GM23338 (cell line): ENCODE measurements at regions not wholly inside any gene's neighbourhood (a gene's known extent, or its start where the extent isn't known, plus 50 kb on each side); places are given as distances from the start of the nearest gene placed in this dataset.

Experiments
- ATAC-seq: fragments of 200-7000 bp; cut with Tn5 transposase; 3 replicates; pipeline ENCODE4 v1.9.1; 2020
- DNase-seq: peaks from one replicate; pipeline ENCODE4 v3.0.0-alpha.2; 2015; ENCODE audit warnings: low spot score
- H2AFZ ChIP-seq: fragments of 200-600 bp; sonication (generic); 2 replicates; pipeline ENCODE4 v1.8.0; 2016; ENCODE audit warnings: antibody characterized with exemption, mild to moderate bottlenecking, moderate library complexity
- H3F3A ChIP-seq: fragments of 200-600 bp; sonication (generic); replicated peaks from 2 replicates; pipeline ENCODE4 v1.8.0; 2017; ENCODE audit warnings: antibody characterized with exemption, mixed run types, low read depth
- H3K27ac ChIP-seq: fragments of 200-600 bp; sonication (generic); 2 replicates; pipeline ENCODE4 v1.6.1; 2016; ENCODE audit warnings: low read depth
- H3K27me3 ChIP-seq: fragments of 200-600 bp; sonication (generic); 2 replicates; pipeline ENCODE4 v1.8.0; 2016; ENCODE audit warnings: mild to moderate bottlenecking, mixed run types, moderate library complexity; ENCODE audit not compliant: insufficient read depth
- H3K36me3 ChIP-seq: fragments of 200-600 bp; sonication (generic); 2 replicates; pipeline ENCODE4 v1.8.0; 2016; ENCODE audit warnings: mild to moderate bottlenecking; ENCODE audit not compliant: insufficient read depth
- H3K4me1 ChIP-seq: fragments of 200-600 bp; sonication (generic); 2 replicates; pipeline ENCODE4 v1.8.0; 2016; ENCODE audit warnings: mild to moderate bottlenecking, moderate library complexity; ENCODE audit not compliant: insufficient read depth
- H3K4me2 ChIP-seq: fragments of 200-600 bp; sonication (generic); 2 replicates; pipeline ENCODE4 v1.7.1; 2017; ENCODE audit warnings: mixed run types
- H3K4me3 ChIP-seq: fragments of 200-600 bp; sonication (generic); 2 replicates; pipeline ENCODE4 v1.6.1; 2016; ENCODE audit warnings: mixed run types
- H3K79me2 ChIP-seq: fragments of 200-600 bp; sonication (generic); replicated peaks from 2 replicates; pipeline ENCODE4 v1.8.0; 2017; ENCODE audit warnings: mild to moderate bottlenecking; ENCODE audit not compliant: insufficient read depth
- H3K9me2 ChIP-seq: fragments of 200-600 bp; sonication (generic); 2 replicates; pipeline ENCODE4 v1.8.0; 2017; ENCODE audit not compliant: insufficient read depth
- H4K20me1 ChIP-seq: fragments of 200-600 bp; sonication (generic); replicated peaks from 2 replicates; pipeline ENCODE4 v1.8.0; 2017; ENCODE audit warnings: mild to moderate bottlenecking; ENCODE audit not compliant: insufficient read depth
- H3K27ac Mint-ChIP-seq: 2 replicates; pipeline ENCODE4 v1.8.0; 2020; ENCODE audit warnings: inconsistent platforms, mild to moderate bottlenecking, moderate library complexity, mixed read lengths
- H3K27me3 Mint-ChIP-seq: 3 replicates; pipeline ENCODE4 v1.8.0; 2022; ENCODE audit warnings: low read depth, mild to moderate bottlenecking, moderate library complexity, mixed read lengths, inconsistent platforms; ENCODE audit not compliant: insufficient read depth, poor library complexity
- H3K36me3 Mint-ChIP-seq: 3 replicates; pipeline ENCODE4 v1.8.0; 2021; ENCODE audit warnings: low read depth, mild to moderate bottlenecking, inconsistent platforms, moderate library complexity, mixed read lengths
- H3K4me1 Mint-ChIP-seq: 3 replicates; pipeline ENCODE4 v1.8.0; 2020; ENCODE audit warnings: mild to moderate bottlenecking, inconsistent platforms, mixed read lengths
- H3K4me3 Mint-ChIP-seq: 3 replicates; pipeline ENCODE4 v1.8.0; 2021; ENCODE audit warnings: moderate library complexity, mild to moderate bottlenecking, inconsistent platforms, mixed read lengths
- H3K9me3 Mint-ChIP-seq: 3 replicates; pipeline ENCODE4 v1.8.0; 2020; ENCODE audit warnings: moderate library complexity, mild to moderate bottlenecking, inconsistent platforms, mixed read lengths
- CREB1 ChIP-seq: fragments of 250-450 bp; sonication (Bioruptor Pico); IDR thresholded peaks from 2 replicates; pipeline ENCODE4 v1.5.0; 2020; ENCODE audit warnings: low read depth, mild to moderate bottlenecking, moderate library complexity
- CTCF ChIP-seq, 2 experiments: fragments of 200-600 bp in 1 of 2; sonication (generic) in 1 of 2; conservative IDR thresholded peaks; 2 replicates each; pipeline versions ENCODE4 v1.5.1 to v1.6.1; 2016 to 2017; ENCODE audit warnings: antibody characterized with exemption in 2 of 2, low read depth in 2 of 2, mild to moderate bottlenecking in 2 of 2, moderate library complexity in 1 of 2
- EZH2 ChIP-seq: fragments of 200-600 bp; sonication (generic); IDR thresholded peaks from one replicate; pipeline ENCODE4 v1.8.0; 2017; ENCODE audit warnings: antibody characterized with exemption, mild to moderate bottlenecking, low read depth; ENCODE audit not compliant: unreplicated experiment
- EZH2phosphoT487 ChIP-seq: fragments of 200-600 bp; sonication (generic); IDR thresholded peaks from one replicate; pipeline ENCODE4 v1.8.1; 2018; ENCODE audit warnings: antibody characterized with exemption; ENCODE audit not compliant: unreplicated experiment
- JUNB ChIP-seq: IDR thresholded peaks from one replicate; pipeline ENCODE4 v1.6.1; 2016; ENCODE audit warnings: antibody characterized with exemption; ENCODE audit not compliant: unreplicated experiment
- NANOG ChIP-seq: IDR thresholded peaks from 2 replicates; pipeline ENCODE4 v1.6.1; 2016; ENCODE audit warnings: antibody characterized with exemption, borderline replicate concordance
- POLR2AphosphoS5 ChIP-seq: IDR thresholded peaks from 2 replicates; pipeline ENCODE4 v1.6.1; 2016; ENCODE audit warnings: antibody characterized with exemption, low read depth
- REST ChIP-seq: IDR thresholded peaks from one replicate; pipeline ENCODE4 v1.6.1; 2018; ENCODE audit warnings: antibody characterized with exemption; ENCODE audit not compliant: unreplicated experiment
- STAT1 ChIP-seq: IDR thresholded peaks from one replicate; pipeline ENCODE4 v1.6.1; 2016; ENCODE audit warnings: antibody characterized with exemption; ENCODE audit not compliant: unreplicated experiment
- ZNF114 ChIP-seq: fragments of 250-450 bp; sonication (Bioruptor Pico); IDR thresholded peaks from 2 replicates; pipeline ENCODE4 v1.5.0; 2020; ENCODE audit warnings: mild to moderate bottlenecking, moderate library complexity
- ZNF331 ChIP-seq: fragments of 250-450 bp; sonication (Bioruptor Pico); IDR thresholded peaks from 2 replicates; pipeline ENCODE4 v1.5.0; 2020; ENCODE audit warnings: low read depth, mild to moderate bottlenecking, moderate library complexity
- TF ChIP-seq, protein P1 (sequence below): fragments of 250-450 bp; sonication (Bioruptor Pico); IDR thresholded peaks from 2 replicates; pipeline ENCODE4 v1.5.0; 2020; ENCODE audit warnings: mild to moderate bottlenecking, moderate library complexity
- TF ChIP-seq, protein P2 (sequence below): IDR thresholded peaks from 2 replicates; pipeline ENCODE4 v1.6.1; 2016; ENCODE audit warnings: antibody characterized with exemption

GRCh38 chrX:11893933-11894710, 136.1 kb downstream of the MSL3 start:
- no peak overlapping the region for H3K4me3 Mint-ChIP-seq
- no peak for ATAC-seq
- no peaks in the 10 kb centered on the region for H3K79me2 ChIP-seq
- H3K36me3 Mint-ChIP-seq: no peaks in the 10 kb centered on the region
- H2AFZ ChIP-seq: no peak overlapping the region
- H3K27me3 ChIP-seq: no peaks in the 10 kb centered on the region
- H3F3A ChIP-seq: no peaks in the 10 kb centered on the region
- no peaks in the 10 kb centered on the region for H3K4me1 ChIP-seq
- no peak overlapping the region for H3K4me3 ChIP-seq
- H4K20me1 ChIP-seq: no peaks in the 10 kb centered on the region
- DNase-seq: no peak
- H3K27me3 Mint-ChIP-seq: no peaks in the 10 kb centered on the region
- no peaks in the 10 kb centered on the region for H3K9me3 Mint-ChIP-seq
- no peak overlapping the region for H3K27ac ChIP-seq
- TF ChIP-seq ZNF114 (CRISPR knock-in tag): no peak
- TF ChIP-seq REST: no peak
- TF ChIP-seq EZH2phosphoT487: no peak
- no peak for TF ChIP-seq CTCF (conservative IDR thresholded peaks at IDR 0.05; ENCODE audit: low read depth in 2 of 2)
- no peak for TF ChIP-seq POLR2AphosphoS5
- TF ChIP-seq CREB1 (CRISPR knock-in tag): no peak
- TF ChIP-seq, protein P1, sequence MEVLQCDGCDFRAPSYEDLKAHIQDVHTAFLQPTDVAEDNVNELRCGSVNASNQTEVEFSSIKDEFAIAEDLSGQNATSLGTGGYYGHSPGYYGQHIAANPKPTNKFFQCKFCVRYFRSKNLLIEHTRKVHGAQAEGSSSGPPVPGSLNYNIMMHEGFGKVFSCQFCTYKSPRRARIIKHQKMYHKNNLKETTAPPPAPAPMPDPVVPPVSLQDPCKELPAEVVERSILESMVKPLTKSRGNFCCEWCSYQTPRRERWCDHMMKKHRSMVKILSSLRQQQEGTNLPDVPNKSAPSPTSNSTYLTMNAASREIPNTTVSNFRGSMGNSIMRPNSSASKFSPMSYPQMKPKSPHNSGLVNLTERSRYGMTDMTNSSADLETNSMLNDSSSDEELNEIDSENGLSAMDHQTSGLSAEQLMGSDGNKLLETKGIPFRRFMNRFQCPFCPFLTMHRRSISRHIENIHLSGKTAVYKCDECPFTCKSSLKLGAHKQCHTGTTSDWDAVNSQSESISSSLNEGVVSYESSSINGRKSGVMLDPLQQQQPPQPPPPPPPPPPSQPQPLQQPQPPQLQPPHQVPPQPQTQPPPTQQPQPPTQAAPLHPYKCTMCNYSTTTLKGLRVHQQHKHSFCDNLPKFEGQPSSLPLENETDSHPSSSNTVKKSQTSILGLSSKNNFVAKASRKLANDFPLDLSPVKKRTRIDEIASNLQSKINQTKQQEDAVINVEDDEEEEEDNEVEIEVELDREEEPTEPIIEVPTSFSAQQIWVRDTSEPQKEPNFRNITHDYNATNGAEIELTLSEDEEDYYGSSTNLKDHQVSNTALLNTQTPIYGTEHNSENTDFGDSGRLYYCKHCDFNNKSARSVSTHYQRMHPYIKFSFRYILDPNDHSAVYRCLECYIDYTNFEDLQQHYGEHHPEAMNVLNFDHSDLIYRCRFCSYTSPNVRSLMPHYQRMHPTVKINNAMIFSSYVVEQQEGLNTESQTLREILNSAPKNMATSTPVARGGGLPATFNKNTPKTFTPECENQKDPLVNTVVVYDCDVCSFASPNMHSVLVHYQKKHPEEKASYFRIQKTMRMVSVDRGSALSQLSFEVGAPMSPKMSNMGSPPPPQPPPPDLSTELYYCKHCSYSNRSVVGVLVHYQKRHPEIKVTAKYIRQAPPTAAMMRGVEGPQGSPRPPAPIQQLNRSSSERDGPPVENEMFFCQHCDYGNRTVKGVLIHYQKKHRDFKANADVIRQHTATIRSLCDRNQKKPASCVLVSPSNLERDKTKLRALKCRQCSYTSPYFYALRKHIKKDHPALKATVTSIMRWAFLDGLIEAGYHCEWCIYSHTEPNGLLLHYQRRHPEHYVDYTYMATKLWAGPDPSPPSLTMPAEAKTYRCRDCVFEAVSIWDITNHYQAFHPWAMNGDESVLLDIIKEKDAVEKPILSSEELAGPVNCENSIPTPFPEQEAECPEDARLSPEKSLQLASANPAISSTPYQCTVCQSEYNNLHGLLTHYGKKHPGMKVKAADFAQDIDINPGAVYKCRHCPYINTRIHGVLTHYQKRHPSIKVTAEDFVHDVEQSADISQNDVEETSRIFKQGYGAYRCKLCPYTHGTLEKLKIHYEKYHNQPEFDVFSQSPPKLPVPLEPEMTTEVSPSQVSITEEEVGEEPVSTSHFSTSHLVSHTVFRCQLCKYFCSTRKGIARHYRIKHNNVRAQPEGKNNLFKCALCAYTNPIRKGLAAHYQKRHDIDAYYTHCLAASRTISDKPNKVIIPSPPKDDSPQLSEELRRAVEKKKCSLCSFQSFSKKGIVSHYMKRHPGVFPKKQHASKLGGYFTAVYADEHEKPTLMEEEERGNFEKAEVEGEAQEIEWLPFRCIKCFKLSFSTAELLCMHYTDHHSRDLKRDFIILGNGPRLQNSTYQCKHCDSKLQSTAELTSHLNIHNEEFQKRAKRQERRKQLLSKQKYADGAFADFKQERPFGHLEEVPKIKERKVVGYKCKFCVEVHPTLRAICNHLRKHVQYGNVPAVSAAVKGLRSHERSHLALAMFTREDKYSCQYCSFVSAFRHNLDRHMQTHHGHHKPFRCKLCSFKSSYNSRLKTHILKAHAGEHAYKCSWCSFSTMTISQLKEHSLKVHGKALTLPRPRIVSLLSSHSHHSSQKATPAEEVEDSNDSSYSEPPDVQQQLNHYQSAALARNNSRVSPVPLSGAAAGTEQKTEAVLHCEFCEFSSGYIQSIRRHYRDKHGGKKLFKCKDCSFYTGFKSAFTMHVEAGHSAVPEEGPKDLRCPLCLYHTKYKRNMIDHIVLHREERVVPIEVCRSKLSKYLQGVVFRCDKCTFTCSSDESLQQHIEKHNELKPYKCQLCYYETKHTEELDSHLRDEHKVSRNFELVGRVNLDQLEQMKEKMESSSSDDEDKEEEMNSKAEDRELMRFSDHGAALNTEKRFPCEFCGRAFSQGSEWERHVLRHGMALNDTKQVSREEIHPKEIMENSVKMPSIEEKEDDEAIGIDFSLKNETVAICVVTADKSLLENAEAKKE (CRISPR knock-in tag): no peak
- TF ChIP-seq ZNF331 (CRISPR knock-in tag): no peak
- TF ChIP-seq JUNB: no peak
- no peak for TF ChIP-seq EZH2
- TF ChIP-seq, protein P2, sequence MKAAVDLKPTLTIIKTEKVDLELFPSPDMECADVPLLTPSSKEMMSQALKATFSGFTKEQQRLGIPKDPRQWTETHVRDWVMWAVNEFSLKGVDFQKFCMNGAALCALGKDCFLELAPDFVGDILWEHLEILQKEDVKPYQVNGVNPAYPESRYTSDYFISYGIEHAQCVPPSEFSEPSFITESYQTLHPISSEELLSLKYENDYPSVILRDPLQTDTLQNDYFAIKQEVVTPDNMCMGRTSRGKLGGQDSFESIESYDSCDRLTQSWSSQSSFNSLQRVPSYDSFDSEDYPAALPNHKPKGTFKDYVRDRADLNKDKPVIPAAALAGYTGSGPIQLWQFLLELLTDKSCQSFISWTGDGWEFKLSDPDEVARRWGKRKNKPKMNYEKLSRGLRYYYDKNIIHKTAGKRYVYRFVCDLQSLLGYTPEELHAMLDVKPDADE: no peak
- TF ChIP-seq NANOG: no peak
- TF ChIP-seq STAT1: no peak
- H3K4me1 Mint-ChIP-seq: no peaks in the 10 kb centered on the region
- no peak overlapping the region for H3K27ac Mint-ChIP-seq
- H3K4me2 ChIP-seq: no peak overlapping the region
- H3K9me2 ChIP-seq: no peaks in the 10 kb centered on the region
- H3K36me3 ChIP-seq: no peaks in the 10 kb centered on the region
